Stimulated activated naive CD8-positive, alpha-beta T cell treated with anti-CD3 and anti-CD28 coated beads, Interleukin-15, amount 100 ng/mL, for 72 hours (primary cell): ENCODE measurements at regions not wholly inside any gene's neighbourhood (a gene's known extent, or its start where the extent isn't known, plus 50 kb on each side); places are given as distances from the start of the nearest gene placed in this dataset.

Experiments
- ATAC-seq: fragments of 150-1000 bp; cut with Tn5 transposase; 2 replicates; pipeline ENCODE4 v1.10.0; 2021; ENCODE audit warnings: mild to moderate bottlenecking, moderate library complexity
- DNase-seq, 2 donors: peaks; one replicate each; pipeline ENCODE4 v3.0.0; 2021 to 2022
- H3K27ac Mint-ChIP-seq, 2 donors: one replicate each; pipeline ENCODE4 v1.8.0; 2022; ENCODE audit warnings: mild to moderate bottlenecking in 2 of 2, mixed read lengths in 2 of 2, moderate library complexity in 2 of 2
- H3K27me3 Mint-ChIP-seq: one replicate; pipeline ENCODE4 v1.8.0; 2022; ENCODE audit warnings: mixed read lengths
- H3K4me1 Mint-ChIP-seq: one replicate; pipeline ENCODE4 v1.8.0; 2022; ENCODE audit warnings: mild to moderate bottlenecking, mixed read lengths
- H3K4me3 Mint-ChIP-seq, 2 donors: one replicate each; pipeline ENCODE4 v1.8.0; 2022; ENCODE audit warnings: mild to moderate bottlenecking in 2 of 2, mixed read lengths in 2 of 2, moderate library complexity in 1 of 2
- H3K9me3 Mint-ChIP-seq, 2 donors: one replicate each; pipeline ENCODE4 v1.8.0; 2022; ENCODE audit warnings: mixed read lengths in 2 of 2

DNA sequence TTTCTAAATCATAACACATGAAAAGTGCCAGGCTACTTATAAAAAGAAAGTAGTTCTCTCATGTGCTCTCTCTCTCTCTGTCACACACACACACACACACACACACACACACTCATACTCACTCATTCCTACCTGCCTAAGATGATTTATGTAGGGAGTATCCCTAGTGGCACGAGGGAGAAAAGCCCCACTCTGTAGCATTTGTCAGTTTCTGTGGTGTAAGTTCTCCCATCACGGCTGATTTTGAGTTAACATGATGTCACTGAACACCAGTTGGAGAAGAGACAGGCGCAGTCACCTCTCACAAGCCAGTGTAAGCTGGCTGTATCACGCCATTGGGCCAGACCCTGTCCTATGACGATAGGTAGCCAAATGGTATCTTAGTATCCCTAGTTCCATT, 395.4 kb downstream of the SFMBT2 start:
- H3K27me3 Mint-ChIP-seq, result peaks cover 8% of the 10 kb centered on the region
- DNase-seq (no peak), ATAC-seq (no peak)
- H3K27ac Mint-ChIP-seq, result no peak overlapping the region
- no peaks in the 10 kb centered on the region for H3K4me1 Mint-ChIP-seq
- peaks cover 11% of the 10 kb centered on the region in 2 donors for H3K9me3 Mint-ChIP-seq
- H3K4me3 Mint-ChIP-seq, result no peak overlapping the region

DNA sequence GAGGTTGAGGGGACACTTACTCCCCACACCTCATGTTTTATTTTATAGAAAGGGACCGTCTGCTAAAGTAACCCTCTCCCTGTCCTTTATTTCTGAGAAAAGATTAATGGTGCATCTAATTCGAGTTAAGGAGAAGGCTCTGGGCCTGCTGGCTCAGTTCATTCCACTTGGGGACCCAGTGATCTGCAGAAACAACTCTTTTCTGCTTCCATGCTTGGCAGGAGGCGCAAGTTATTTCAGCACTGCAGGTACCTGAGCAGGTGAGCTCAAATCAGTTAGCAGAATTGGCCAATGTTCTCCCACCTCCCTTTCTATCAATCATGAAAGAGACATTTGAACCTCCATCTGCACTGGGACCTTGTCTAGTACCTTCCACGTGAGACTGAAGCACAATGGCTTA, 396.1 kb downstream of the SFMBT2 start:
- no peak overlapping the region for H3K27ac Mint-ChIP-seq
- peaks cover 5 to 6% of the 10 kb centered on the region in 2 donors for H3K9me3 Mint-ChIP-seq

DNA sequence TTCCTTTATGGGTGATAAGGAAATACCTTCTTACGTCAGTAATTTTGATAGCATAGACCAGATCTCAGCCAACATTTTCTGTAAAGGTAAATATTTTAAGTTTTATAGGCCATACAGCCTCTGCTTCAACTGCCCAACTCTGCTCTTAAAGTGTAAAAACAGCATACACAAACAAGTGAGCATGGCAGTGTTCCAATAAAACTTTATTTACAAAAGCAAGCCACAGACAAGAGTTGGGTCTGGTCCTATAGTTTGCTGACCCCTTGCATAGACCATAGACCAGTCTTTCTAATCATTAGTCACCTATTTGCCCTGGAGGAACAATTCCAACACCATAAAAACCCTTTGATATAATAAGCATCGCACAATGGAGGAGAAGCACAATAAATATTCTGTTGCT, 398.8 kb downstream of the SFMBT2 start:
- ATAC-seq (no peak), DNase-seq (no peak)
- Mint-ChIP-seq H3K4me3 (no peak overlapping the region), H3K4me1 (no peaks in the 10 kb centered on the region), H3K9me3 (no peaks in the 10 kb centered on the region), H3K27ac (no peak overlapping the region), H3K27me3 (peaks cover 8% of the 10 kb centered on the region)

More for the DNA sequence above, 396.1 kb downstream of the SFMBT2 start:
- Mint-ChIP-seq H3K27me3 (peaks cover 8% of the 10 kb centered on the region), H3K4me1 (no peaks in the 10 kb centered on the region), H3K4me3 (no peak overlapping the region)
- no peak for DNase-seq
- ATAC-seq, result no peak

- DNase-seq (no peak), ATAC-seq (no peak)
- H3K4me3 Mint-ChIP-seq, result no peak overlapping the region
- H3K27ac Mint-ChIP-seq, result no peak overlapping the region
- H3K4me1 Mint-ChIP-seq, result no peaks in the 10 kb centered on the region
- H3K27me3 Mint-ChIP-seq, result no peaks in the 10 kb centered on the region
- no peaks in the 10 kb centered on the region for H3K9me3 Mint-ChIP-seq
Observed at GRCh38 chr10:7008645-7009044, 402.2 kb downstream of the SFMBT2 start.

GRCh38 chr10:7007600-7008190, 403.1 kb downstream of the SFMBT2 start:
- Mint-ChIP-seq H3K4me3 (no peak overlapping the region), H3K4me1 (no peaks in the 10 kb centered on the region), H3K9me3 (no peaks in the 10 kb centered on the region), H3K27ac (no peak overlapping the region), H3K27me3 (no peaks in the 10 kb centered on the region)
- DNase-seq (no peak), ATAC-seq (no peak)

GRCh38 chr10:7006566-7006965, 404.3 kb downstream of the SFMBT2 start:
- Mint-ChIP-seq H3K27me3 (no peaks in the 10 kb centered on the region), H3K4me1 (no peaks in the 10 kb centered on the region), H3K27ac (no peak overlapping the region), H3K9me3 (no peaks in the 10 kb centered on the region), H3K4me3 (no peak overlapping the region)
- DNase-seq (no peak), ATAC-seq (no peak)

DNA sequence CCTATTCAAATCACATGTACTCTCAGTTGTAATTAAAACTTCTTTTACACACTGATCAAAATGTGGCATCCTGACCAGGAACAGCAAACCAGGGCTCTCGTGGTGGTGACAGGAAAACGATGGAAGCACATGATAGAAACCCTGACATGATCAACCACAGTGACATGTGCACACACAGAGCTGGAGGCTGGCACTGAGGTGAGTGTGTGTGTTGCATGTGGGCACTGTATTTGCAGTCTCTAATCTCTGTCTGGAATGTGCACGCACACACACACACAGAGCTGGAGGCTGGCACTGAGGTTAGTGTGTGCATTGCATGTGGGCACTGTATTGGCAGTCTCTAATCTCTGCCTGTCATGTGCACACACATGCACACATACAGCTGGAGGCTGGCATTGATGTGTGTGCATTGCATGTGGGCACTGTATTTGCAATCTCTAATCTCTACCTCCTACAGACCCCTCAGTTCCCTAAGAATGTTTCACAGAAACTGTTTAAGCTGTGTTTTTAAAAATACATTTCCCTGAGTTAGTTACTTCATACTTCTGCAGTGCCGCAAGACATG, 406.9 kb downstream of the SFMBT2 start:
- peaks cover 12% of the 10 kb centered on the region for H3K27me3 Mint-ChIP-seq
- no peak overlapping the region for H3K4me3 Mint-ChIP-seq
- H3K27ac Mint-ChIP-seq, result no peak overlapping the region
- DNase-seq (no peak), ATAC-seq (no peak)
- no peaks in the 10 kb centered on the region for H3K4me1 Mint-ChIP-seq
- no peaks in the 10 kb centered on the region for H3K9me3 Mint-ChIP-seq

DNA sequence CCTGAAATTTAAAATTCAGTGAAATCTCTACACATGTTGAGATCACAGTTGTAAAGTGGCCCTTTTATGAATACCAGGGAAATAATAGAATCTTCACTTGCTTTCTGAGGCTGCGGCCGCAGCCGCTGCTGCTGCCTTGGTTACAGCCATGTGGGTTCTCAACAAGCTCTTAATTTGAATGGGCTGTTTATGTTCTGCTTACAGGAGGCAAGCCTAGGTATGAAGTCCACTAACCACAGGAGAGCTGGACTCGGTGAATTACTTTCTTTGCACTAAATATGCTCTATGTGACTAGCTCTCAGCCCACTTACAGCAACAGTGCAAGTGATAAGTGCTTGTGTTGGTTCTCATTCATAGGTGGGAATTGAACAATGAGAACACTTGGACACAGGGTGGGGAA, 410.8 kb downstream of the SFMBT2 start:
- H3K27ac Mint-ChIP-seq, result no peak overlapping the region
- H3K9me3 Mint-ChIP-seq, result no peaks in the 10 kb centered on the region
- H3K4me1 Mint-ChIP-seq, result no peaks in the 10 kb centered on the region
- no peak for ATAC-seq
- no peak overlapping the region for H3K4me3 Mint-ChIP-seq
- H3K27me3 Mint-ChIP-seq, result peaks cover 20% of the 10 kb centered on the region
- no peak for DNase-seq

DNA sequence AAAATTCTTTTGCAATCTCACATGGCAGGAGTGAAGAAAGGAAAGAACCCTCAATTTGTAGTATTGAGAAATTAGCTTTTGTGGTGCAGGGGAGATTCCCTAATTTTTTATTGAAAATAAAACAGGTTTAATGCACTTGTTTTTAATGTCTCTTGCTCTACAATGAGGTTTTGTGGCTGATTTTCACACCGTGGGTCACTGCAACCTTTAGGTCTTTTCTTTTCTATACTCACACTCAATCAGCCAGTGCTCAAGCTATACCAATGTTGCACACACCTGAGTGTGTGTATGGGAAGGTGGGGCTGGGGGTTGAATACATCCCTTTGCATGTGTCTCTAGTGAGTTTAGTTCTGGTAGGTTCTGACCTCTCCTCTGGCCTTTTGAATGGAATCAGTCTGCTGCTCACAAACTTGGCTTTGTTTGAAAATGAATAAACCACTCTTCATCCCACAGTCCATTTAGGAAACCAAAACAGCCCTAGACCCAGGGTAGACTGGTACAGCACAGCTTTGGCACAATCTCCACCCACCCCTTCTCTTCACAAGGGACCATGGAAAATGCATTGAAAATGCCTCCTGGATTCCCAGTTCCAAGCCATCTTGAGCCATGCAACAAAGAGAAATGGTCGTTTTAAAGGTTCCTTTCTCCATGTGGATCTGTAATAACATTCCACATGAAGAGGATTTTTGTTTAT, 411.5 kb downstream of the SFMBT2 start:
- Mint-ChIP-seq H3K27me3 (peaks cover 20% of the 10 kb centered on the region), H3K9me3 (no peaks in the 10 kb centered on the region), H3K4me3 (no peak overlapping the region), H3K27ac (no peak overlapping the region), H3K4me1 (no peaks in the 10 kb centered on the region)
- DNase-seq (no peak), ATAC-seq (no peak)

GRCh38 chr10:6997509-6997908, 413.3 kb downstream of the SFMBT2 start:
- ATAC-seq (no peak), DNase-seq (no peak)
- Mint-ChIP-seq H3K4me1 (no peaks in the 10 kb centered on the region), H3K4me3 (no peak overlapping the region), H3K9me3 (no peaks in the 10 kb centered on the region), H3K27ac (no peak overlapping the region), H3K27me3 (peaks cover 20% of the 10 kb centered on the region)

- Mint-ChIP-seq H3K27ac (no peak overlapping the region), H3K4me3 (no peak overlapping the region), H3K4me1 (no peaks in the 10 kb centered on the region), H3K9me3 (no peaks in the 10 kb centered on the region), H3K27me3 (peaks cover 20% of the 10 kb centered on the region)
- ATAC-seq (no peak), DNase-seq (no peak)
Observed at GRCh38 chr10:6996431-6996830, 414.4 kb downstream of the SFMBT2 start.

DNA sequence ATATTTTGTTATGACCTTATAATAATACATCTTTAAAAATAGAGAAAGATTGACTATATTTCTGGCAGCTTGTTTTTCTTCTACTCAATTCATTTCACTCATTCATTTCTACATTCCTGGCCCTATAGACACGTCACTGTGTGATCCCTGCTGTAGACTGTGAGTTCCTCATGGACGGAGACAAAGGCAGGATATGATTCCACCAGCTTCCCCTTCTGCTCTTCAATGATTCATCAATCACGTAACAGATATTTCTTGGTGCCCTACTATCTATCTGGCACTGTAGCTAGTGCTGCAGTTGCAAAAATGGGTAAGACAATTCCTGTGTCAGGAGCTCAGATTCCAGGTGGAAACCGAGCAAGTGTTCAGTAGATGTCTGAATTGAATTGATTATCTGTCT, 415.0 kb downstream of the SFMBT2 start:
- DNase-seq (no peak), ATAC-seq (no peak)
- Mint-ChIP-seq H3K27ac (no peak overlapping the region), H3K9me3 (no peaks in the 10 kb centered on the region), H3K27me3 (peaks cover 18% of the 10 kb centered on the region), H3K4me3 (no peak overlapping the region), H3K4me1 (no peaks in the 10 kb centered on the region)

DNA sequence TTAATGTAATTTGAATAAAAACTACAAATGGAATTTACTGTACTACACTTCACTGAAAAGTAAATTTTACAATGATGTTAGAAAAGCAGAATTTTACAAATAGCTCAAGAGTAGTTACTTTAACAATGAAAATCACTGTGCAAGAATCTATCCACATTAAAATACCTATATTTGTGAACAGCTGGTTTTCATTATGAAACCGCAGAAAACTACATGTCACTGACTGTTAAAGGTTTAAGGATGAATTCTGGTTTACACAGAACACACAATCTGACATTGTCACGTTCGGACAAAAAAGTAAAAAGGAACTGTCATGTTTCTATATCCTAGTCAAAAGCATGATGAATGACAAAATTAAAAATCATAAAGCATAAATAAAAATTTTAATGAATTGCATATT, 415.3 kb upstream of the PRKCQ start:
- no peak for DNase-seq
- Mint-ChIP-seq H3K27ac (no peak overlapping the region), H3K4me3 (no peak overlapping the region), H3K4me1 (no peaks in the 10 kb centered on the region), H3K9me3 (no peaks in the 10 kb centered on the region), H3K27me3 (peaks cover 13% of the 10 kb centered on the region)
- no peak for ATAC-seq

- DNase-seq (no peak), ATAC-seq (no peak)
- H3K4me3 Mint-ChIP-seq, result no peak overlapping the region
- no peaks in the 10 kb centered on the region for H3K27me3 Mint-ChIP-seq
- H3K9me3 Mint-ChIP-seq, result no peaks in the 10 kb centered on the region
- no peak overlapping the region for H3K27ac Mint-ChIP-seq
- peaks cover 8% of the 10 kb centered on the region for H3K4me1 Mint-ChIP-seq
Observed at GRCh38 chr10:6990891-6991290, 410.8 kb upstream of the PRKCQ start.

DNA sequence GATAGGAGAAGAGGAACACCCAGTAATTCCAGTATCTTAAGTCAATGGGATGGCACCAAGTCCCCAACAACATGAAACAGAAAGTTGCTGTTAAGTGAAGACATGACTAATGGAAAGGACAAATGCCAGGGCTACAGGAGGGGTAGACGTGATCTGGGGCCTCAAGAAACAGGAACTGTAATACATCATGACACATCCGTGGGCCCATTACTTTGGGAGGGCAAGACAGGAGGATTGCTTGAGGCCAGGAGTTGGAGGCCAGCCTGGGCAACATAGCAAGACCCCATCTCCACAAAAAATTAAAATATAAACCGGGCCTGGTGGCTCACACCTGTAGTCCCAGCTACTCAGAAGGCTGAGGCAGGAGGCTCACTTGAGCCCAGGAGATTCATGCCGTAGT, 408.6 kb upstream of the PRKCQ start:
- Mint-ChIP-seq H3K27me3 (no peaks in the 10 kb centered on the region), H3K4me3 (no peak overlapping the region), H3K4me1 (peaks cover 8% of the 10 kb centered on the region), H3K27ac (no peak overlapping the region), H3K9me3 (no peaks in the 10 kb centered on the region)
- DNase-seq, result no peak
- no peak for ATAC-seq

- Mint-ChIP-seq H3K27me3 (no peaks in the 10 kb centered on the region), H3K9me3 (no peaks in the 10 kb centered on the region), H3K27ac (no peak overlapping the region), H3K4me1 (peaks cover 8% of the 10 kb centered on the region), H3K4me3 (no peak overlapping the region)
- no peak for ATAC-seq
- DNase-seq, result no peak
Observed at GRCh38 chr10:6987536-6987945, 407.5 kb upstream of the PRKCQ start.

DNA sequence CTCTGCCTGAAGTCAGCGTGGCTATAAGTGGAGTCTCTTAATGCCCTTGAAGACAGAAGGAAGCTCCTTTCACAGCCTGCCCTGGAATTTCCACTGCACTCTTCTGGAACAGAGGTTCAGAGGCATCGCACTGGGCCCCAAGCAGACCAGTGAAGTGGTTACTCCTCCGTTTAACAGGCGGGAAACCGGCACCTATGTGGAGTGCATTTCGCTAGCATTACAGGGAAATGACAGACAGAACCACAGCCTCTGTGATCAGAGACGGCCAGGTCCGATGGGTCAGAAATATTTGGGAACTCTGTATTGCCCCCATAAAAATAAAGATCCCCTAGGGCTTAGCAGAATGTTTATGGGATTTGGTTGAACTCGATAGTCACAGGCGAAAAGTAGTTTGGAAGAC, 406.9 kb upstream of the PRKCQ start:
- DNase-seq, result no peak
- no peak overlapping the region for H3K4me3 Mint-ChIP-seq
- H3K9me3 Mint-ChIP-seq, result no peaks in the 10 kb centered on the region
- no peak for ATAC-seq
- H3K4me1 Mint-ChIP-seq, result peaks cover 8% of the 10 kb centered on the region
- H3K27me3 Mint-ChIP-seq, result no peaks in the 10 kb centered on the region
- no peak overlapping the region for H3K27ac Mint-ChIP-seq
